Adipocyte (in vitro differentiated cells): ENCODE measurements at regions not wholly inside any gene's neighbourhood (a gene's known extent, or its start where the extent isn't known, plus 50 kb on each side); places are given as distances from the start of the nearest gene placed in this dataset.

Experiments used
- DNase-seq: peaks from one replicate; pipeline ENCODE4 v3.0.0-alpha.2; 2015; ENCODE audit warnings: low read depth
- H3K27me3 ChIP-seq: replicated peaks from 2 replicates; pipeline ENCODE4 v1.7.0; 2013; ENCODE audit warnings: mild to moderate bottlenecking, low read length, moderate library complexity; ENCODE audit not compliant: control insufficient read depth, insufficient read depth
- H3K36me3 ChIP-seq: 2 replicates; pipeline ENCODE4 v1.7.0; 2013; ENCODE audit warnings: low read length, mild to moderate bottlenecking, moderate library complexity; ENCODE audit not compliant: control insufficient read depth, insufficient read depth, severe bottlenecking
- H3K4me1 ChIP-seq: 2 replicates; pipeline ENCODE4 v1.7.0; 2013; ENCODE audit warnings: mild to moderate bottlenecking, low read length, moderate library complexity; ENCODE audit not compliant: control insufficient read depth, insufficient read depth
- H3K4me3 ChIP-seq: 2 replicates; pipeline ENCODE4 v1.7.0; 2013; ENCODE audit warnings: mild to moderate bottlenecking, low read length, moderate library complexity
- H3K9ac ChIP-seq: 2 replicates; pipeline ENCODE4 v1.7.0; 2013; ENCODE audit warnings: mild to moderate bottlenecking, low read length, moderate library complexity
- H3K9me3 ChIP-seq: 2 replicates; pipeline ENCODE4 v1.7.0; 2013; ENCODE audit warnings: mild to moderate bottlenecking, low read length, moderate library complexity; ENCODE audit not compliant: control insufficient read depth

DNA sequence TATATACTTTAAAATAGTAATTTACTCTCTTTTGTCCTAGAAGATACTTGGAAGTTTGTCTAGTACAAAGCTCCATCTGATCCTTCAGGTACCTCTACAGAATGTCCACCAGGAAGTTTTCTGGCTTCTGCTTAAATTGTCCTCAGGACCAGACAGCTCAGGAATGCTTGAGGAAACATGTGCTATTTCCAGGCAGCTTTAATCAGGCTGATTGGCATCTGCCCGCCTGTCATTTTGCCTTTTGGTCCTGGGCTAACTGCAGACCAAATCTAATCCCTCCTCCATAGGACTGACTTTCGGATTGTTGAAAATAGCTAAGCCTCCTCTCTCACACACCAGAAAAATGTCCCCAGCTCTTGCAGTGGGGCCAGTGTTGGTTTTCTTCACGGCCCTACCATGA, 113.4 kb upstream of the RGMA start:
- H3K9ac ChIP-seq, result no peak overlapping the region
- H3K4me1 ChIP-seq, result no peaks in the 10 kb centered on the region
- DNase-seq, result no peak
- peaks cover 32% of the 10 kb centered on the region for H3K9me3 ChIP-seq
- H3K36me3 ChIP-seq, result no peaks in the 10 kb centered on the region
- no peak overlapping the region for H3K4me3 ChIP-seq
- peaks cover 11% of the 10 kb centered on the region for H3K27me3 ChIP-seq

DNA sequence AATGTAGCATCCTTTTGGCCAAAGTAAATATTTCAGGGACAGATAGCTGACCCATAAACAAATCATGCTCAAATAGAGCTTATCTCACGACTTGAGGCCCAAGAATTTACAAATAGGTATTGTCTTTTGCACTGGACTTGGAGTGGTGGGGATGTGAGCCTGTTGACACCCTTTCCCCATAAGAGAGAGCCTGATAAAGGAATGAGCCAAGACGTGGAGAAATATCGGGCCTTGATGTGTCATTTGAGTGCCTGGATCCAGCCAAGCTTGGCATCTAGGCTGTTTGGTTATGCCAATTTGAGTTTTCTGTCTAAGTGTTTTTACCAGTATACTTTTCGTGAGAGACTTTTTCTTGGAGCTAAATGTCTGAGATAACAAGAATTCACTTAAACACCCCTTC, 112.9 kb upstream of the RGMA start:
- Histone ChIP-seq H3K4me1 (no peaks in the 10 kb centered on the region), H3K27me3 (peaks cover 11% of the 10 kb centered on the region), H3K9me3 (peaks cover 33% of the 10 kb centered on the region), H3K36me3 (no peaks in the 10 kb centered on the region), H3K9ac (no peak overlapping the region), H3K4me3 (no peak overlapping the region)
- no peak for DNase-seq

DNA sequence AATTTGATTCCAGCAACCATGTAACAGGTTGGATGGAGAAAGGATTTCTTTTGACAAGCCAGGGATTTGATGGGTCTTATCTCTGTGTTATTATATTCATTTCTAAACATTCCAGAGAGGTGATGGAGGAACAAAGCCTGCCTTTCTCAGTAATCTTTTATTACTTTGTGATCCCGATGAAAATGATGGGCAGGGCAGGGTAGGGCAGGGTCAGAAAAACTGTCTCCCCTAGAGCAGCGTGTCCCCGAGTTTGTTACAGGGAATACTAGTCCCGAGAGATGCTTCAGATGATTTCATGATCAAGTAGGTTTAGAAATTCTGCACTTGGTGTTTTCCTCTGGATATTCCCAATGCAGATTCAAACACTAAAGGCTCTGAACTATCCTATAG, 111.8 kb upstream of the RGMA start:
- no peaks in the 10 kb centered on the region for H3K4me1 ChIP-seq
- H3K27me3 ChIP-seq, result peaks cover 11% of the 10 kb centered on the region
- H3K36me3 ChIP-seq, result no peaks in the 10 kb centered on the region
- DNase-seq, result no peak
- peaks cover 38% of the 10 kb centered on the region for H3K9me3 ChIP-seq
- H3K4me3 ChIP-seq, result no peak overlapping the region
- H3K9ac ChIP-seq, result no peak overlapping the region

DNA sequence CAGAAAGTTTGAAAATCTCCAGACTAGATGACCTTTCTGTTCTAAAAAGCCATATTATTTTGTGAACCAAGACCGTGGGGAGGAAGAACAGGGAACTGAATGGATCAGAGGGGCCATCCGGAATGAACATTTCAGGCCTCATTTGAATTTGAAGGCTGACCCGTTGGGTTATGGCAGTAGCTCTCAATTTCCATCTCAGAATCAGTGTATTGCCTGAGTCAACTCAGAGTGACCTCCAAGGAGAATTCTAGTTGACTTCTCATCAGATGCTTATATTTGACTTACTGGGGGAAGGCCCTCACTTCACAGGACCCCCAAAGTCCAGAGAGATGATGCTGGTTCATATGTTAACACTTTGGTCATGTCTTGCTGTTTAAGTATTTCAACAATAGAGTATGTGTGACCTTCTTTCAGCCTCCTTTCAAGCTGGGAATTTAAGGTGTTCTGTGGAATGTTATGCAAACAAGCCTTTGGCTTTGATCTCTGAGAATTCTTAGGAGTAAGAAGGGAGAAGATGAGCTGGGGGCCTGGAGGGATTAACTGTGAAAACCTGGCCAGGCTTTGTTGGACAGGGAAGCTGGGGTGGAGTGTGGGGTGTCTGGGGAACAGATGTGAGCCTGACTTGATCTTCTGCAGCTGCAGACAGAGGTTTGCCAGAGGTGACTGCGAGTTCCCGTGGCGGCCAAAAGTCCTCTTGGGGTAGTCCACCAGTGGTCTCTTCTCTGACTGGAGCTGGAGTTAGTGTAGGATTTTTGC, 111.2 kb upstream of the RGMA start:
- H3K36me3 ChIP-seq, result no peaks in the 10 kb centered on the region
- no peak for DNase-seq
- peaks cover 11% of the 10 kb centered on the region for H3K27me3 ChIP-seq
- H3K9ac ChIP-seq, result no peak overlapping the region
- no peak overlapping the region for H3K4me3 ChIP-seq
- H3K4me1 ChIP-seq, result no peaks in the 10 kb centered on the region
- H3K9me3 ChIP-seq, result peaks cover 37% of the 10 kb centered on the region

DNA sequence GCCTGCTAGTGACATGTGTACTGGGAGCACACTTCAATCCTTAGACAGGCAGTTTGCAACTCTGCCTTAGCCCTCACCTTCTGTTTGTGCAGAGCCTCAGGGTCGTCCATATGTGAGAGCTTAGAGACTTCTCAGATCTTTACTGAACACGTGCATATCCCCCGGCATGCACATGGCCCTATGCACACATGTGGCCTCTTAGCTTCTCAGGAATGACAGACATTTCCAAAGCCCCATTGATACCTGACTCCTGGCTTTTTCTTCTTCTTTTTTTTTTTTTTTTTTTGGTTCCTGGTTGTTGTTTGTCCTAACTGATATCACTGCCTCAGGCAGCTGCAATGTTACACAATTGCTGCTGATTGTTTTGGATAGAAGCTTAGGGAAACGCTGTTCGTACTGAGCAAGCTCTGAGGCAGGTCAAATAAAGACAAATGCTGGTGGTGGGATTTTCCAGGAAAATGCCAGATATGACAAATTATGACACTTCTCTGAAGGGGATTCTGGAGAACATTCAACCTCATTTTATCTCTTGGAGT, 107.2 kb upstream of the RGMA start:
- Histone ChIP-seq H3K9me3 (peaks cover 26% of the 10 kb centered on the region), H3K4me3 (no peak overlapping the region), H3K27me3 (peaks cover 6% of the 10 kb centered on the region), H3K9ac (no peak overlapping the region), H3K36me3 (no peaks in the 10 kb centered on the region), H3K4me1 (no peaks in the 10 kb centered on the region)
- no peak for DNase-seq

DNA sequence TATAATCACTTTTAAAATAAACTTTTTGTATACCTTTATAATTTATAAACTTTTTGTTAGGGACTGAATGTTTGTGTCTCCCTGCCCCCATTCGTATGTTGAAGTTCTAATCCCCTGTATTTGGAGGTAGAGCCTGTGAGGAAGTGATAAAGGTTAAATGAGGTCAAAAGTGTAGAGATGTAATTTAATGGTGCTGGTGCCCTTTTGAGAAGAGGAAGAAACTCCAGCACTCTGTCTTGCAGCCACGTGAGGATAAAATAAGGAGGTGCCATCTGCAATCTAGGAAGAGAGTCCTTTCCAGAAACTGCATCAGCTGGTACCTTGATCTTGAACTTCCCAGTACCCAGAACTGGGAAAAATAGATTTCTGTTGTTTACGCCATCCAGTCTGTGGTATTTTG, 106.1 kb upstream of the RGMA start:
- no peak for DNase-seq
- Histone ChIP-seq H3K27me3 (no peaks in the 10 kb centered on the region), H3K4me3 (no peak overlapping the region), H3K9me3 (peaks cover 26% of the 10 kb centered on the region), H3K4me1 (no peaks in the 10 kb centered on the region), H3K36me3 (no peaks in the 10 kb centered on the region), H3K9ac (no peak overlapping the region)

DNA sequence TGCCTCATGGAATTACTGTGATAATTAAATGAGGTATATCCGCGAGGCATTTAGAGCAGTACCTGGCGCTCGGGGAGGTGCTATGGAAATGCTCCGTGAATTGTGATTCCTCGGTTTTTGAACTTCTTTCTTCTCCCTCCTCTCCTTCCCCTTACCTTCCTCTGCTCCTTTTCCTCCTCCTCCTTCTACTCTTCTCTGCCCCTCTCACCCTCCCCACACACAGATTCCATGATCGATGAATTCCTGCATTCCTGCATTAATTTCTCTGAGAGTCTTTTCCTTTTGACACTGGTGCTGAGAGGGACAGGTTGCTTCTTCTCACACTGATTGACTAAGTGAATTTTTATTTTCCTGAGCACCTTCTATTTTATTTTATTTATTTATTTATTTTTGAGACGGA, 101.2 kb upstream of the RGMA start:
- no peaks in the 10 kb centered on the region for H3K36me3 ChIP-seq
- no peaks in the 10 kb centered on the region for H3K4me1 ChIP-seq
- H3K4me3 ChIP-seq, result no peak overlapping the region
- no peak for DNase-seq
- H3K27me3 ChIP-seq, result no peaks in the 10 kb centered on the region
- no peak overlapping the region for H3K9ac ChIP-seq
- H3K9me3 ChIP-seq, result no peaks in the 10 kb centered on the region

DNA sequence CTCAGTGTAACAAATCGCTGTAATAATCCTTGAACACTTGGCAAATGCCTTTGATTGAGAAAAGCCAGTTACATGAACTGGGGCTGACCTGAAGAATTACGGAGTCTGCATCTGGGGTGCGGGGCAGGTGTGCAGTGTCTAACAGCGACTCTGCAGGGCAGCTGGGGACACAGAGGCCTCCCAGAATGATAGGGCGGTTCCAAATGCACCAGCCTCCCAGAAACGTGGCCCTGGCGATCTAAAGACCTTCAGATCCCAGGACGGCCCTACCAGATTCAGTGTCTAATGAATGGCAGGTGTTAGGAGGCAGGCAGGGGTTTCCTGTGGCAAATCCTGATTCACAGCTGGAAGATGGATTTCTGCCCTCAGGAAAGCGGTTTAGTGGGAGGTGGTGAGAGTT, 100.5 kb upstream of the RGMA start:
- DNase-seq, result no peak
- Histone ChIP-seq H3K9me3 (no peaks in the 10 kb centered on the region), H3K4me3 (no peak overlapping the region), H3K4me1 (no peaks in the 10 kb centered on the region), H3K9ac (no peak overlapping the region), H3K27me3 (no peaks in the 10 kb centered on the region), H3K36me3 (no peaks in the 10 kb centered on the region)

DNA sequence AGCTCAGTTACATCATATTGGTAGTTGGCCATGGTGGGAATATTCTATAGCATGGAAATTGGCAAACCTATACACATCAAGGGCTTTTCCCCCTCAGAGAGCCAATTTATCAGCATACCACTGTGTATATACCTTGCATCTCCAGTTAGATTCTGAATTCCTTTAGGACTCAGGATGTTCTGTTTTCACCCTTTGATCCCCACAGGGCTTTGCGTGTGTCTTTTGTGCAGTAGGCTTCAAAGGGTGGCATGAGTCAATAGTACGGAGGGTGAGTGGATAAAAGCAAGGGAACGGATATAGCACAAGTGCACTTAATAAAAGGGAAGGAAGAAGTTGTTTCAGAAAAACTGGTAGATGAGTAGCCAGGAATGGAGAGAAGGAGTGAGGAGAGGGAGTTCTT, 99.2 kb upstream of the RGMA start:
- Histone ChIP-seq H3K9me3 (no peaks in the 10 kb centered on the region), H3K4me3 (no peak overlapping the region), H3K36me3 (no peaks in the 10 kb centered on the region), H3K4me1 (no peaks in the 10 kb centered on the region), H3K27me3 (no peaks in the 10 kb centered on the region), H3K9ac (no peak overlapping the region)
- no peak for DNase-seq

DNA sequence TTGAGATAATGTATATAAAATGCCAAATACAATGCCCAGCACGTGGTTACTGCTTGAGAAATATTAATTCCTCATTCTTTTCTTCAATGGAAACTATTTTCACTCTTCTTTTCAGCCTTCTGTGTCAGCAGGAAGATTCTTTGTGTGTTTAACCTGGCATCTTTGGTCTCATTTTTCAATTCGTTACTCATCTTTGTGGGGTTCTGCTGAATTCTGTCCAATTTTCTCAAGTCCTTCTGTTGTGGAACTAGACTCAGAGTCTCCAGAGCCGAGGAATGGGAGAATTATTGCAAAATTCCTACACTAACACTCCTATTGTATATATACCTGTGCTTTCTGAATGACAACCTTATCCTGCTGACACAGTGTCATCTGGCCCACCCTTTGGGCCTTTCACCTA, 96.8 kb upstream of the RGMA start:
- H3K27me3 ChIP-seq, result no peaks in the 10 kb centered on the region
- no peak overlapping the region for H3K4me3 ChIP-seq
- no peaks in the 10 kb centered on the region for H3K9me3 ChIP-seq
- H3K9ac ChIP-seq, result no peak overlapping the region
- no peaks in the 10 kb centered on the region for H3K36me3 ChIP-seq
- H3K4me1 ChIP-seq, result no peaks in the 10 kb centered on the region
- no peak for DNase-seq

DNA sequence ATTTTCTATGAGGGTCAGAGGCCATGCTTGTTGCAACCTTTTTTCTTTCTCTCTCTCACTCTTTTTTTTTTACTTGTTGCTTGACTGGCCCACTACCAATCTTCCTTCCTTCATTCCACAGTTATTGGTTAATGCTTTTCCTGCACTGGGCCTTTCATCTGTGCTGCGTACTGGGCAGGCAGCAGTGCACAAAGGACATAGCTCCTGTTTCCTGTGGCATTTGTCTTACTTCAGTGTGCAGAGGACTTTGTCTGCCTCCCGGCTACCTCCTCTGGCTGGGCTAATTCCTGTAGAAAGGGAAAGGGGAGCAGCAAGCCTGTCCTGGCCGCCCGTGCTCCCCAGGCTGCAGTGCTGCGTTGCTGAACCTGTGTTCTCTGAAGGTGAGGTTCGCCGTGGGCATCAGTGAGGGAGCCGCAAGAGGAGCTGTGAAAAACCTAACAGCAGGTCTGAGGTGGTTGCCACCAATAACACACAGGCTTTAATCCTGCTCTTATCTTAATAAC, 93.7 kb upstream of the RGMA start:
- DNase-seq, result no peak
- H3K9me3 ChIP-seq, result no peaks in the 10 kb centered on the region

DNA sequence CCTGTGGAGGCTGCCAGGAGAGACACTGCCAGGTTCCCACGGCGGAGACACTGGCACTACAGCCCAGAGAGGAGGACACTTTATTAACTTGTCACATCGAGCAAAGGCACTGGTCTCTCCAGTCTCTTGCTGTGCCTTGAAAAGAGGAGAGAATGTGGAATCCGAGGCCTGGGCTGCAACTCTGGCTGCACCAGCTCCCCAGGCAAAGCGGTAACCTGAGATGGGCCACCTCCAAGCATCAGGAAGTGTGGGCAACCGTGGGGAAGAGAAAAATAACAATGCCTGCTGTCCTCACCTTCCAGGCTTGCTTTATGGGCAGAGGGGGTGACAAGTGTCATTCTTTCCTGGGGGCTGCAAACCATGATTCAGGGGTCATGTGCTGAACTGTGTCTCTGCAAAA, 91.6 kb upstream of the RGMA start:
- H3K4me1 ChIP-seq, result no peaks in the 10 kb centered on the region
- H3K36me3 ChIP-seq, result no peaks in the 10 kb centered on the region
- no peak overlapping the region for H3K4me3 ChIP-seq
- no peak for DNase-seq
- no peak overlapping the region for H3K9ac ChIP-seq
- no peaks in the 10 kb centered on the region for H3K9me3 ChIP-seq
- no peaks in the 10 kb centered on the region for H3K27me3 ChIP-seq

More for the DNA sequence above, 93.7 kb upstream of the RGMA start:
- Histone ChIP-seq H3K9ac (no peak overlapping the region), H3K36me3 (no peaks in the 10 kb centered on the region), H3K4me1 (no peaks in the 10 kb centered on the region), H3K27me3 (no peaks in the 10 kb centered on the region), H3K4me3 (no peak overlapping the region)
